ENCODE measurements at regions not wholly inside any gene's neighbourhood (a gene's known extent, or its start where the extent isn't known, plus 50 kb on each side); places are given as distances from the start of the nearest gene placed in this dataset.
"Not testable (repeated sequence)": the region's sequence is repeated elsewhere in the genome, so short reads cannot be mapped to it uniquely, and the experiment has no call there.

GRCh38 chr6:10343320-10343719 is 71.6 kb downstream of the TFAP2A start:
- no peak for DNase-seq

- DNase-seq = no peak
These were observed 73.3 kb downstream of the TFAP2A start for GRCh38 chr6:10341605-10342004.

GRCh38 chr6:10338151-10338550 is 76.7 kb downstream of the TFAP2A start:
- no peak for DNase-seq

- DNase-seq = not testable (repeated sequence)
These were observed 77.5 kb downstream of the TFAP2A start for GRCh38 chr6:10337376-10337775.

- DNase-seq = no peak
These were observed 82.8 kb downstream of the TFAP2A start for GRCh38 chr6:10332111-10332510.

GRCh38 chr6:10331334-10331968 is 83.4 kb downstream of the TFAP2A start:
- no peak for DNase-seq

GRCh38 chr6:10330515-10330914 is 84.4 kb downstream of the TFAP2A start:
- DNase-seq = no peak

GRCh38 chr6:10323018-10323417 is 91.9 kb downstream of the TFAP2A start:
- no peak for DNase-seq

- DNase-seq = no peak
These were observed 94.6 kb downstream of the TFAP2A start for GRCh38 chr6:10320291-10320690.

- DNase-seq = no peak
These were observed 98.5 kb downstream of the TFAP2A start for GRCh38 chr6:10316373-10316721.

- no peak for DNase-seq
These were observed 99.1 kb downstream of the TFAP2A start for GRCh38 chr6:10315658-10316372.

GRCh38 chr6:10315034-10315433 is 99.8 kb downstream of the TFAP2A start:
- no peak for DNase-seq

GRCh38 chr6:10314163-10314955 is 100.5 kb downstream of the TFAP2A start:
- DNase-seq = no peak

- no peak for DNase-seq
These were observed 101.1 kb downstream of the TFAP2A start for GRCh38 chr6:10313799-10314162.

GRCh38 chr6:10312445-10312844 is 102.4 kb downstream of the TFAP2A start:
- DNase-seq = no peak

GRCh38 chr6:10311546-10312405 is 103.1 kb downstream of the TFAP2A start:
- DNase-seq = not testable (repeated sequence)

- DNase-seq = no peak
These were observed 104.0 kb downstream of the TFAP2A start for GRCh38 chr6:10310826-10311225.

GRCh38 chr6:10310330-10310653 is 104.6 kb downstream of the TFAP2A start:
- no peak for DNase-seq

- DNase-seq = no peak
These were observed 105.2 kb downstream of the TFAP2A start for GRCh38 chr6:10309457-10310329.

- DNase-seq = no peak
These were observed 107.4 kb downstream of the TFAP2A start for GRCh38 chr6:10307476-10307875.

GRCh38 chr6:10307028-10307427 is 107.8 kb downstream of the TFAP2A start:
- no peak for DNase-seq

- DNase-seq = no peak
These were observed 109.0 kb downstream of the TFAP2A start for GRCh38 chr6:10305790-10306415.

Data from stimulated activated CD4-positive, alpha-beta T cell treated with anti-CD3 and anti-CD28 coated beads, Interleukin-2, amount 100 ng/mL, for 48 hours (primary cell).